ENCODE measurements at regions not wholly inside any gene's neighbourhood (a gene's known extent, or its start where the extent isn't known, plus 50 kb on each side); places are given as distances from the start of the nearest gene placed in this dataset.

GRCh38 chr2:189338115-189338514, 103.2 kb upstream of the WDR75 start:
- no peak overlapping the region for H3K27ac ChIP-seq (ENCODE audit: low read depth, low read length)

GRCh38 chr2:189341077-189341476, 100.2 kb upstream of the WDR75 start:
- Histone ChIP-seq H3K4me2 (ENCODE audit: low read length) (no peak overlapping the region), H3K23ac (ENCODE audit: low read length) (no peak overlapping the region), H4K5ac (ENCODE audit: low read length) (no peak overlapping the region), H3K4ac (ENCODE audit: low read depth, low read length) (no peak overlapping the region), H3K9ac (ENCODE audit: low read length) (no peak overlapping the region), H2AK5ac (ENCODE audit: low read length) (no peak overlapping the region), H3K56ac (ENCODE audit: low read length) (no peak overlapping the region), H3K27ac (ENCODE audit: low read depth, low read length) (no peak overlapping the region), H3K36me3 (ENCODE audit: control insufficient read depth, insufficient read depth, low read length) (no peaks in the 10 kb centered on the region), H2BK120ac (ENCODE audit: low read depth, low read length) (no peak overlapping the region), H2BK15ac (replicated peaks; ENCODE audit: low read depth) (no peak overlapping the region), H3K4me3 (ENCODE audit: low read length) (no peak overlapping the region), H2BK5ac (ENCODE audit: low read length) (no peak overlapping the region), H3K79me2 (ENCODE audit: control insufficient read depth, insufficient read depth, low read length) (no peaks in the 10 kb centered on the region), H3K18ac (ENCODE audit: low read length) (no peak overlapping the region), H3K4me1 (ENCODE audit: control insufficient read depth, low read depth, low read length) (no peaks in the 10 kb centered on the region), H3K27me3 (ENCODE audit: insufficient read depth, low read length, poor library complexity) (no peaks in the 10 kb centered on the region), H4K8ac (ENCODE audit: low read depth, low read length) (no peak overlapping the region), H3K79me1 (ENCODE audit: low read length) (no peaks in the 10 kb centered on the region)
- DNase-seq = no peak
- WGBS (ENCODE audit: extremely low coverage, insufficient coverage, low lambda C conversion rate) = no CpG with 5 or more reads among the region's 1 CpG

More at GRCh38 chr2:189338115-189338514, 103.2 kb upstream of the WDR75 start:
- Histone ChIP-seq H3K4me1 (ENCODE audit: control insufficient read depth, low read depth, low read length) (no peaks in the 10 kb centered on the region), H3K79me2 (ENCODE audit: control insufficient read depth, insufficient read depth, low read length) (no peaks in the 10 kb centered on the region), H3K4me3 (ENCODE audit: low read length) (no peak overlapping the region), H3K23ac (ENCODE audit: low read length) (no peak overlapping the region), H2BK15ac (replicated peaks; ENCODE audit: low read depth) (no peak overlapping the region), H3K56ac (ENCODE audit: low read length) (no peak overlapping the region), H4K8ac (ENCODE audit: low read depth, low read length) (no peak overlapping the region), H3K79me1 (ENCODE audit: low read length) (no peaks in the 10 kb centered on the region), H3K36me3 (ENCODE audit: control insufficient read depth, insufficient read depth, low read length) (no peaks in the 10 kb centered on the region), H3K4ac (ENCODE audit: low read depth, low read length) (no peak overlapping the region), H2AK5ac (ENCODE audit: low read length) (no peak overlapping the region), H3K18ac (ENCODE audit: low read length) (no peak overlapping the region), H2BK5ac (ENCODE audit: low read length) (no peak overlapping the region), H2BK120ac (ENCODE audit: low read depth, low read length) (no peak overlapping the region), H3K27me3 (ENCODE audit: insufficient read depth, low read length, poor library complexity) (no peaks in the 10 kb centered on the region), H3K4me2 (ENCODE audit: low read length) (no peak overlapping the region), H4K5ac (ENCODE audit: low read length) (no peak overlapping the region), H3K9ac (ENCODE audit: low read length) (no peak overlapping the region)
- DNase-seq = no peak
- no CpG with 5 or more reads among the region's 3 CpGs for WGBS (ENCODE audit: extremely low coverage, insufficient coverage, low lambda C conversion rate)

GRCh38 chr2:189344043-189344442, 97.2 kb upstream of the WDR75 start:
- no peak overlapping the region for H3K4me3 ChIP-seq (ENCODE audit: low read length)

GRCh38 chr2:189347540-189347939, 93.7 kb upstream of the WDR75 start:
- no peak overlapping the region for H3K27ac ChIP-seq (ENCODE audit: low read depth, low read length)
- peak; percentile 86 for DNase-seq
- H3K79me2 ChIP-seq (ENCODE audit: control insufficient read depth, insufficient read depth, low read length) = no peaks in the 10 kb centered on the region
- H3K4me1 ChIP-seq (ENCODE audit: control insufficient read depth, low read depth, low read length) = no peaks in the 10 kb centered on the region
- H2BK120ac ChIP-seq (ENCODE audit: low read depth, low read length) = no peak overlapping the region
- H3K79me1 ChIP-seq (ENCODE audit: low read length) = no peaks in the 10 kb centered on the region
- no peak overlapping the region for H4K5ac ChIP-seq (ENCODE audit: low read length)
- H3K27me3 ChIP-seq (ENCODE audit: insufficient read depth, low read length, poor library complexity) = no peaks in the 10 kb centered on the region
- no peak overlapping the region for H2BK15ac ChIP-seq (replicated peaks; ENCODE audit: low read depth)
- H3K56ac ChIP-seq (ENCODE audit: low read length) = peak overlapping the region; percentile 6
- H3K4me3 ChIP-seq (ENCODE audit: low read length) = no peak overlapping the region
- no peak overlapping the region for H2AK5ac ChIP-seq (ENCODE audit: low read length)
- no peak overlapping the region for H4K8ac ChIP-seq (ENCODE audit: low read depth, low read length)
- H3K23ac ChIP-seq (ENCODE audit: low read length) = no peak overlapping the region
- no peak overlapping the region for H3K4ac ChIP-seq (ENCODE audit: low read depth, low read length)
- H3K4me2 ChIP-seq (ENCODE audit: low read length) = no peak overlapping the region
- H3K18ac ChIP-seq (ENCODE audit: low read length) = no peak overlapping the region
- no peak overlapping the region for H2BK5ac ChIP-seq (ENCODE audit: low read length)
- no CpG with 5 or more reads among the region's 1 CpG for WGBS (ENCODE audit: extremely low coverage, insufficient coverage, low lambda C conversion rate)
- H3K9ac ChIP-seq (ENCODE audit: low read length) = no peak overlapping the region
- H3K36me3 ChIP-seq (ENCODE audit: control insufficient read depth, insufficient read depth, low read length) = no peaks in the 10 kb centered on the region

More at GRCh38 chr2:189344043-189344442, 97.2 kb upstream of the WDR75 start:
- H4K8ac ChIP-seq (ENCODE audit: low read depth, low read length) = no peak overlapping the region
- H3K27me3 ChIP-seq (ENCODE audit: insufficient read depth, low read length, poor library complexity) = no peaks in the 10 kb centered on the region
- H3K23ac ChIP-seq (ENCODE audit: low read length) = no peak overlapping the region
- H2AK5ac ChIP-seq (ENCODE audit: low read length) = no peak overlapping the region
- no CpG with 5 or more reads among the region's 2 CpGs for WGBS (ENCODE audit: extremely low coverage, insufficient coverage, low lambda C conversion rate)
- H3K36me3 ChIP-seq (ENCODE audit: control insufficient read depth, insufficient read depth, low read length) = no peaks in the 10 kb centered on the region
- DNase-seq = no peak
- no peak overlapping the region for H2BK5ac ChIP-seq (ENCODE audit: low read length)
- no peak overlapping the region for H3K4ac ChIP-seq (ENCODE audit: low read depth, low read length)
- no peak overlapping the region for H3K4me2 ChIP-seq (ENCODE audit: low read length)
- no peak overlapping the region for H3K56ac ChIP-seq (ENCODE audit: low read length)
- no peak overlapping the region for H3K9ac ChIP-seq (ENCODE audit: low read length)
- no peak overlapping the region for H3K27ac ChIP-seq (ENCODE audit: low read depth, low read length)
- no peak overlapping the region for H2BK120ac ChIP-seq (ENCODE audit: low read depth, low read length)
- no peak overlapping the region for H3K18ac ChIP-seq (ENCODE audit: low read length)
- no peak overlapping the region for H2BK15ac ChIP-seq (replicated peaks; ENCODE audit: low read depth)
- no peaks in the 10 kb centered on the region for H3K79me2 ChIP-seq (ENCODE audit: control insufficient read depth, insufficient read depth, low read length)
- no peaks in the 10 kb centered on the region for H3K79me1 ChIP-seq (ENCODE audit: low read length)
- H3K4me1 ChIP-seq (ENCODE audit: control insufficient read depth, low read depth, low read length) = no peaks in the 10 kb centered on the region
- H4K5ac ChIP-seq (ENCODE audit: low read length) = no peak overlapping the region

DNA sequence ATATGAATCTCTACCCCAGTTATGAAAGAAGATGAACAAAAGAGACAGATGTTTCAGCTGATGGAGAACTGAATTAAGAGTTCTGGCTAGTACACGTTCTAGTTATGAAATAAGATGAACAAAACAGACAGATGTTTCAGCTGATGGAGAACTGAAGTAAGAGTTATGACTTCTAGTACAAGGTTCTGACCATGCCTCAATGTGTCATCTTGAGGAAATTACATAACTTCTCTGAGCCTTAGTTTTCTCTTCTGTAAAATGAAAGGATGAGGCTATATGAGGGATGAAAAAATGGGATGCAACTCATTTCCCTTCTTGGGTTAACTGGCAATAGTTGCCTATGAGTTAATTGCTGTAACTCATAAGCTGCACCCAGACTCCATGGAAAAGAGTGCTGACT, 92.9 kb upstream of the WDR75 start:
- Histone ChIP-seq H3K36me3 (ENCODE audit: control insufficient read depth, insufficient read depth, low read length) (no peaks in the 10 kb centered on the region), H3K4me2 (ENCODE audit: low read length) (no peak overlapping the region), H4K5ac (ENCODE audit: low read length) (no peak overlapping the region), H3K4me3 (ENCODE audit: low read length) (no peak overlapping the region), H3K79me1 (ENCODE audit: low read length) (no peaks in the 10 kb centered on the region), H2BK5ac (ENCODE audit: low read length) (no peak overlapping the region), H3K56ac (ENCODE audit: low read length) (no peak overlapping the region), H3K23ac (ENCODE audit: low read length) (no peak overlapping the region), H3K18ac (ENCODE audit: low read length) (no peak overlapping the region), H4K8ac (ENCODE audit: low read depth, low read length) (no peak overlapping the region), H3K4ac (ENCODE audit: low read depth, low read length) (no peak overlapping the region), H3K79me2 (ENCODE audit: control insufficient read depth, insufficient read depth, low read length) (no peaks in the 10 kb centered on the region), H3K9ac (ENCODE audit: low read length) (no peak overlapping the region), H3K4me1 (ENCODE audit: control insufficient read depth, low read depth, low read length) (no peaks in the 10 kb centered on the region), H2AK5ac (ENCODE audit: low read length) (no peak overlapping the region), H3K27me3 (ENCODE audit: insufficient read depth, low read length, poor library complexity) (no peaks in the 10 kb centered on the region), H3K27ac (ENCODE audit: low read depth, low read length) (no peak overlapping the region), H2BK120ac (ENCODE audit: low read depth, low read length) (no peak overlapping the region), H2BK15ac (replicated peaks; ENCODE audit: low read depth) (no peak overlapping the region)
- no CpG with 5 or more reads among the region's 1 CpG for WGBS (ENCODE audit: extremely low coverage, insufficient coverage, low lambda C conversion rate)
- DNase-seq = no peak

- H3K79me2 ChIP-seq (ENCODE audit: control insufficient read depth, insufficient read depth, low read length) = no peaks in the 10 kb centered on the region
- H2BK120ac ChIP-seq (ENCODE audit: low read depth, low read length) = no peak overlapping the region
- WGBS (ENCODE audit: extremely low coverage, insufficient coverage, low lambda C conversion rate) = 100% methylated on average over 1 of the region's 3 CpGs
- H3K9ac ChIP-seq (ENCODE audit: low read length) = no peak overlapping the region
- no peak overlapping the region for H4K5ac ChIP-seq (ENCODE audit: low read length)
- no peaks in the 10 kb centered on the region for H3K4me1 ChIP-seq (ENCODE audit: control insufficient read depth, low read depth, low read length)
- no peak overlapping the region for H3K4ac ChIP-seq (ENCODE audit: low read depth, low read length)
- H3K23ac ChIP-seq (ENCODE audit: low read length) = no peak overlapping the region
- H2AK5ac ChIP-seq (ENCODE audit: low read length) = no peak overlapping the region
- no peak overlapping the region for H3K4me3 ChIP-seq (ENCODE audit: low read length)
- no peaks in the 10 kb centered on the region for H3K27me3 ChIP-seq (ENCODE audit: insufficient read depth, low read length, poor library complexity)
- H3K36me3 ChIP-seq (ENCODE audit: control insufficient read depth, insufficient read depth, low read length) = no peaks in the 10 kb centered on the region
- no peak for DNase-seq
- no peak overlapping the region for H2BK5ac ChIP-seq (ENCODE audit: low read length)
- H3K4me2 ChIP-seq (ENCODE audit: low read length) = no peak overlapping the region
- no peak overlapping the region for H3K18ac ChIP-seq (ENCODE audit: low read length)
- H3K56ac ChIP-seq (ENCODE audit: low read length) = no peak overlapping the region
- no peak overlapping the region for H4K8ac ChIP-seq (ENCODE audit: low read depth, low read length)
- H3K79me1 ChIP-seq (ENCODE audit: low read length) = no peaks in the 10 kb centered on the region
- H2BK15ac ChIP-seq (replicated peaks; ENCODE audit: low read depth) = no peak overlapping the region
- no peak overlapping the region for H3K27ac ChIP-seq (ENCODE audit: low read depth, low read length)
Measured at GRCh38 chr2:189350540-189351209, 90.6 kb upstream of the WDR75 start.

Measured in mesendoderm (in vitro differentiated cells).